ENCODE measurements at regions not wholly inside any gene's neighbourhood (a gene's known extent, or its start where the extent isn't known, plus 50 kb on each side); places are given as distances from the start of the nearest gene placed in this dataset.
"Not testable (repeated sequence)": the region's sequence is repeated elsewhere in the genome, so short reads cannot be mapped to it uniquely, and the experiment has no call there.

DNA sequence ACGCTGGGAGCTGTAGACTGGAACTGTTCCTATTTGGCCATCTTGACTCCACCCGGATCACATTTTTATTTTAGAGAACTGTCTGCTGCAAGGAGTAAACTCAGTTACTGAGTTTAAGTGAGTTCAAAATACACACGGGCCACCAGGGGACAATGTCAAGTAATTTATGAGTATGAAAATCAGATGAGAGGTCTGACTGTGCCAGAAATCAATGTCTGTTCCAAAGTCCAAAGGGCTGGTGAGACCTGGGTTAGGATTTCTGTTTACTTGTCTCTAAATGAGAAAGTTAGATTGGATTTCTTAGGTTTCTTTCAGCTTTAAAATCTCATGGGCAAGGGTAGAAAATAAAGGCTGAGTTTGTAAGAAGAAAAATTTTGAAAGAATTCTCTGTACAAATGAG is 465.8 kb upstream of the MEIS1 start:
- no peaks in the 10 kb centered on the region for H3K27me3 ChIP-seq (ENCODE audit: control insufficient read depth, insufficient read depth, low read length)
- H3K9me3 ChIP-seq (ENCODE audit: control insufficient read depth, insufficient read depth, low read length) = no peaks in the 10 kb centered on the region
- no peaks in the 10 kb centered on the region for H3K4me1 ChIP-seq (ENCODE audit: control insufficient read depth, insufficient read depth, low read length)
- H3K4me3 ChIP-seq (ENCODE audit: low read depth, low read length) = no peak overlapping the region
- no peaks in the 10 kb centered on the region for H3K36me3 ChIP-seq (ENCODE audit: control insufficient read depth, insufficient read depth, low read length)
- no peak overlapping the region for H3K9ac ChIP-seq (ENCODE audit: low read depth, low read length)

DNA sequence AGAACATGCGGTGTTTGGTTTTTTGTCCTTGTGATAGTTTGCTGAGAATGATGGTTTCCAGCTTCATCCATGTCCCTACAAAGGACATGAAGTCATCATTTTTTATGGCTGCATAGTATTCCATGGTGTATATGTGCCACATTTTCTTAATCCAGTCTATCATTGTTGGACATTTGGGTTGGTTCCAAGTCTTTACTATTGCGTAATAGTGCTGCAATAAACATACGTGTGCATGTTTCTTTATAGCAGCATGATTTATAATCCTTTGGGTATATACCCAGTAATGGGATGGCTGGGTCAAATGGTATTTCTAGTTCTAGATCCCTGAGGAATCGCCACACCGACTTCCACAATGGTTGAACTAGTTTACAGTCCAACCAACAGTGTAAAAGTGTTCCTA is 471.6 kb upstream of the MEIS1 start:
- H3K4me3 ChIP-seq (ENCODE audit: low read depth, low read length); H3K9ac ChIP-seq (ENCODE audit: low read depth, low read length); H3K27me3 ChIP-seq (ENCODE audit: control insufficient read depth, insufficient read depth, low read length); H3K9me3 ChIP-seq (ENCODE audit: control insufficient read depth, insufficient read depth, low read length); H3K4me1 ChIP-seq (ENCODE audit: control insufficient read depth, insufficient read depth, low read length); H3K36me3 ChIP-seq (ENCODE audit: control insufficient read depth, insufficient read depth, low read length): not testable (repeated sequence)

DNA sequence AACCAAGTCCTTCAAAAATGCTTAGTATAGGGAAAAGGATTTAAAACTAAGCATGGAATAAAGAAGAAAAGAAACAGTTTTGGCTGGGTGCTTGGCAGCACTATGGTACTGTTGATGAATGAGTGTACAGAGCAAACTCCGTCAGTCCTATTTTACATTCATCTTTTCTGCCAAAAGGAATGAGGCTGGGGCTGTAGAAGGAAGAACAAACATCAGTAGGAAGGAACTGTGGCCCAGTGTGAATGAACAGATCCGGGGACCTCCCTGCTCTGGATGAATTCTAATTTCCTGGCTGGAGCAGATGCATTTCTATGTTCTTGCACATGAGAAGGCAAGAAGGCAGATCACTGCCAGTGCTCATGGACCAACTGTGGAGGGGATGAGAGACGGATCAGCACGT is 474.0 kb upstream of the MEIS1 start:
- Histone ChIP-seq H3K4me3 (ENCODE audit: low read depth, low read length) (no peak overlapping the region), H3K36me3 (ENCODE audit: control insufficient read depth, insufficient read depth, low read length) (no peaks in the 10 kb centered on the region), H3K9ac (ENCODE audit: low read depth, low read length) (no peak overlapping the region), H3K4me1 (ENCODE audit: control insufficient read depth, insufficient read depth, low read length) (peaks cover 10% of the 10 kb centered on the region), H3K27me3 (ENCODE audit: control insufficient read depth, insufficient read depth, low read length) (peaks cover 10% of the 10 kb centered on the region), H3K9me3 (ENCODE audit: control insufficient read depth, insufficient read depth, low read length) (no peaks in the 10 kb centered on the region)

GRCh38 chr2:65957886-65958285 is 477.0 kb upstream of the MEIS1 start:
- Histone ChIP-seq H3K36me3 (ENCODE audit: control insufficient read depth, insufficient read depth, low read length) (no peaks in the 10 kb centered on the region), H3K4me3 (ENCODE audit: low read depth, low read length) (no peak overlapping the region), H3K4me1 (ENCODE audit: control insufficient read depth, insufficient read depth, low read length) (peaks cover 10% of the 10 kb centered on the region), H3K9ac (ENCODE audit: low read depth, low read length) (no peak overlapping the region), H3K27me3 (ENCODE audit: control insufficient read depth, insufficient read depth, low read length) (peaks cover 10% of the 10 kb centered on the region), H3K9me3 (ENCODE audit: control insufficient read depth, insufficient read depth, low read length) (no peaks in the 10 kb centered on the region)

DNA sequence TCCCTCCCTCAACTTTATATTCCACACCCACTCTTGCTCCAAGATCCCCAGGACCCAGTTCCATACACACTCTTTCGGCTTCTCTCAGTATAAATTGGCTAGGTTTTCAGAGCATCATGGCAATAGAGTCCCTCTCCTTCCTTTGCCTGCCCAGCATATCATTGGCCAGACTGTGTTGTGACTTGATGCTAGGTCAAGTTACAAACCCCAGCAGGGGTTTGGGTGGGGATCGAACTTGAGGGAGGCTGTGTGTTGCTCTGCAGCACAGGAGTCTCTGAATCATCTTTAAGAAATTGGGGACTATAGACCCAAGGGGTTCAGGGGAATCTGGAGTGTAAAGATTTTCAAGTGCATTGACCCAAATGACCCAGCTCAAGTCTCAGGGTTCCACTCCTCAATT is 477.5 kb upstream of the MEIS1 start:
- H3K4me1 ChIP-seq (ENCODE audit: control insufficient read depth, insufficient read depth, low read length) = peaks cover 10% of the 10 kb centered on the region
- no peaks in the 10 kb centered on the region for H3K9me3 ChIP-seq (ENCODE audit: control insufficient read depth, insufficient read depth, low read length)
- H3K9ac ChIP-seq (ENCODE audit: low read depth, low read length) = no peak overlapping the region
- no peak overlapping the region for H3K4me3 ChIP-seq (ENCODE audit: low read depth, low read length)
- peaks cover 10% of the 10 kb centered on the region for H3K27me3 ChIP-seq (ENCODE audit: control insufficient read depth, insufficient read depth, low read length)
- no peaks in the 10 kb centered on the region for H3K36me3 ChIP-seq (ENCODE audit: control insufficient read depth, insufficient read depth, low read length)

- Histone ChIP-seq H3K4me3 (ENCODE audit: low read depth, low read length) (no peak overlapping the region), H3K4me1 (ENCODE audit: control insufficient read depth, insufficient read depth, low read length) (peaks cover 10% of the 10 kb centered on the region), H3K9ac (ENCODE audit: low read depth, low read length) (no peak overlapping the region), H3K9me3 (ENCODE audit: control insufficient read depth, insufficient read depth, low read length) (no peaks in the 10 kb centered on the region), H3K36me3 (ENCODE audit: control insufficient read depth, insufficient read depth, low read length) (no peaks in the 10 kb centered on the region), H3K27me3 (ENCODE audit: control insufficient read depth, insufficient read depth, low read length) (peaks cover 10% of the 10 kb centered on the region)
These were observed 479.7 kb upstream of the MEIS1 start for GRCh38 chr2:65955259-65955658.

- Histone ChIP-seq H3K27me3 (ENCODE audit: control insufficient read depth, insufficient read depth, low read length) (peaks cover 6% of the 10 kb centered on the region), H3K9ac (ENCODE audit: low read depth, low read length) (no peak overlapping the region), H3K36me3 (ENCODE audit: control insufficient read depth, insufficient read depth, low read length) (no peaks in the 10 kb centered on the region), H3K4me3 (ENCODE audit: low read depth, low read length) (no peak overlapping the region), H3K4me1 (ENCODE audit: control insufficient read depth, insufficient read depth, low read length) (peaks cover 5% of the 10 kb centered on the region), H3K9me3 (ENCODE audit: control insufficient read depth, insufficient read depth, low read length) (no peaks in the 10 kb centered on the region)
These were observed 481.8 kb upstream of the MEIS1 start for GRCh38 chr2:65952966-65953761.

GRCh38 chr2:65944213-65944612 is 490.7 kb upstream of the MEIS1 start:
- Histone ChIP-seq H3K36me3 (ENCODE audit: control insufficient read depth, insufficient read depth, low read length) (no peaks in the 10 kb centered on the region), H3K4me1 (ENCODE audit: control insufficient read depth, insufficient read depth, low read length) (no peaks in the 10 kb centered on the region), H3K9me3 (ENCODE audit: control insufficient read depth, insufficient read depth, low read length) (no peaks in the 10 kb centered on the region), H3K4me3 (ENCODE audit: low read depth, low read length) (no peak overlapping the region), H3K27me3 (ENCODE audit: control insufficient read depth, insufficient read depth, low read length) (no peaks in the 10 kb centered on the region), H3K9ac (ENCODE audit: low read depth, low read length) (no peak overlapping the region)

GRCh38 chr2:65943099-65943786 is 491.7 kb upstream of the MEIS1 start:
- H3K9me3 ChIP-seq (ENCODE audit: control insufficient read depth, insufficient read depth, low read length) = no peaks in the 10 kb centered on the region
- no peaks in the 10 kb centered on the region for H3K36me3 ChIP-seq (ENCODE audit: control insufficient read depth, insufficient read depth, low read length)
- no peaks in the 10 kb centered on the region for H3K4me1 ChIP-seq (ENCODE audit: control insufficient read depth, insufficient read depth, low read length)
- H3K27me3 ChIP-seq (ENCODE audit: control insufficient read depth, insufficient read depth, low read length) = no peaks in the 10 kb centered on the region
- no peak overlapping the region for H3K9ac ChIP-seq (ENCODE audit: low read depth, low read length)
- H3K4me3 ChIP-seq (ENCODE audit: low read depth, low read length) = no peak overlapping the region

- no peaks in the 10 kb centered on the region for H3K27me3 ChIP-seq (ENCODE audit: control insufficient read depth, insufficient read depth, low read length)
- no peaks in the 10 kb centered on the region for H3K9me3 ChIP-seq (ENCODE audit: control insufficient read depth, insufficient read depth, low read length)
- no peak overlapping the region for H3K9ac ChIP-seq (ENCODE audit: low read depth, low read length)
- H3K4me1 ChIP-seq (ENCODE audit: control insufficient read depth, insufficient read depth, low read length) = no peaks in the 10 kb centered on the region
- H3K36me3 ChIP-seq (ENCODE audit: control insufficient read depth, insufficient read depth, low read length) = no peaks in the 10 kb centered on the region
- H3K4me3 ChIP-seq (ENCODE audit: low read depth, low read length) = no peak overlapping the region
These were observed 494.1 kb upstream of the MEIS1 start for GRCh38 chr2:65940856-65941255.

- Histone ChIP-seq H3K4me3 (ENCODE audit: low read depth, low read length) (no peak overlapping the region), H3K9ac (ENCODE audit: low read depth, low read length) (no peak overlapping the region), H3K27me3 (ENCODE audit: control insufficient read depth, insufficient read depth, low read length) (no peaks in the 10 kb centered on the region), H3K9me3 (ENCODE audit: control insufficient read depth, insufficient read depth, low read length) (no peaks in the 10 kb centered on the region), H3K4me1 (ENCODE audit: control insufficient read depth, insufficient read depth, low read length) (no peaks in the 10 kb centered on the region), H3K36me3 (ENCODE audit: control insufficient read depth, insufficient read depth, low read length) (no peaks in the 10 kb centered on the region)
These were observed 495.2 kb upstream of the MEIS1 start for GRCh38 chr2:65939687-65940086.
